Right atrium auricular region (tissue), 2 donors: ENCODE measurements at regions not wholly inside any gene's neighbourhood (a gene's known extent, or its start where the extent isn't known, plus 50 kb on each side); places are given as distances from the start of the nearest gene placed in this dataset.

Source experiments
- DNase-seq: peaks from one replicate; pipeline ENCODE4 v3.0.0-alpha.2; 2019; ENCODE audit warnings: low spot score
- H3K27ac ChIP-seq, 2 donors: fragments of 200-600 bp; sonication (generic); 1 replicate in 1 of 2; 2 replicates in 1 of 2; pipeline ENCODE4 v1.5.1; 2016 to 2019
- H3K27me3 ChIP-seq, 2 donors: fragments of 200-600 bp; sonication (generic); one replicate each; pipeline versions ENCODE4 v1.5.1 to v1.6.0; 2017 to 2019
- H3K36me3 ChIP-seq: fragments of 200-600 bp; sonication (generic); one replicate; pipeline ENCODE4 v1.5.1; 2016
- H3K4me1 ChIP-seq, 2 donors: fragments of 200-600 bp; sonication (generic); one replicate each; pipeline versions ENCODE4 v1.5.1 to v1.6.0; 2017 to 2019
- H3K4me3 ChIP-seq, 2 donors: fragments of 200-600 bp; sonication (generic); 1 replicate in 1 of 2; 2 replicates in 1 of 2; pipeline ENCODE4 v1.5.1; 2017 to 2019; ENCODE audit warnings: mild to moderate bottlenecking in 1 of 2, moderate library complexity in 1 of 2
- H3K9me3 ChIP-seq, 2 donors: fragments of 200-600 bp; sonication (generic); one replicate each; pipeline ENCODE4 v1.5.1; 2019
- CTCF ChIP-seq, 2 donors: fragments of 200-600 bp; sonication (generic); IDR thresholded peaks; one replicate each; pipeline ENCODE4 v1.5.1; 2019; ENCODE audit warnings: antibody characterized with exemption in 2 of 2

GRCh38 chr16:26665166-26665939 is 401.4 kb upstream of the C16orf82 start:
- no peak for TF ChIP-seq CTCF (IDR thresholded peaks at IDR 0.05)
- DNase-seq, result no peak
- Histone ChIP-seq H3K4me3 (no peak overlapping the region), H3K9me3 (no peaks in the 10 kb centered on the region), H3K27ac (no peak overlapping the region), H3K27me3 (no peaks in the 10 kb centered on the region), H3K36me3 (no peaks in the 10 kb centered on the region), H3K4me1 (no peaks in the 10 kb centered on the region)

GRCh38 chr16:26666486-26666885 is 400.2 kb upstream of the C16orf82 start:
- no peak for TF ChIP-seq CTCF (IDR thresholded peaks at IDR 0.05)
- Histone ChIP-seq H3K4me3 (no peak overlapping the region), H3K36me3 (no peaks in the 10 kb centered on the region), H3K9me3 (no peaks in the 10 kb centered on the region), H3K4me1 (no peaks in the 10 kb centered on the region), H3K27ac (no peak overlapping the region), H3K27me3 (no peaks in the 10 kb centered on the region)
- no peak for DNase-seq

GRCh38 chr16:26667307-26667706 is 399.4 kb upstream of the C16orf82 start:
- TF ChIP-seq CTCF (IDR thresholded peaks at IDR 0.05), result no peak
- no peaks in the 10 kb centered on the region for H3K27me3 ChIP-seq

GRCh38 chr16:26668026-26668425 is 398.7 kb upstream of the C16orf82 start:
- Histone ChIP-seq H3K27me3 (no peaks in the 10 kb centered on the region), H3K4me3 (no peak overlapping the region), H3K36me3 (no peaks in the 10 kb centered on the region), H3K4me1 (no peaks in the 10 kb centered on the region), H3K9me3 (no peaks in the 10 kb centered on the region), H3K27ac (no peak overlapping the region)
- no peak for DNase-seq
- no peak for TF ChIP-seq CTCF (IDR thresholded peaks at IDR 0.05)

More at GRCh38 chr16:26667307-26667706, 399.4 kb upstream of the C16orf82 start:
- no peak overlapping the region for H3K27ac ChIP-seq
- no peak for DNase-seq
- H3K4me3 ChIP-seq, result no peak overlapping the region
- H3K9me3 ChIP-seq, result no peaks in the 10 kb centered on the region
- no peaks in the 10 kb centered on the region for H3K36me3 ChIP-seq
- H3K4me1 ChIP-seq, result no peaks in the 10 kb centered on the region

DNA sequence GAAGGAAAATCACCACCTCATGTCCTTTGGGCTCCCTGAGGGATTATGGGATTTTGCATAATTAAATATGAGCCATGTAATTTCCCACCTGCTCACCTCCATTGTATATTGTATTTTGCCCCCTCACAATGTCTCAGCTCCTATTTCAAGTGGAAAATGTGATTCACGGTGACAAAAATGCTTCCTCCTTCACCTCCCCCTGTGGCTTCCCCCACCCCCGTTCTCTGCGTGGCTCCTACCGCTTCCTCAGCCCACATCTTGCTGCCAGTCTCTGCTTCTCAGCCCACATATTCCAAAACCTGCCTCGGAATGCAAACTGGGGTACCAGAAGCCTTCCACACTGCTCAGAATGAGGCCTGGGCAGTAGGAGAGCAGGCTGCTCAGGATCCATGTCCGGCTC is 394.5 kb upstream of the C16orf82 start:
- no peak overlapping the region for H3K4me3 ChIP-seq
- no peak for DNase-seq
- H3K4me1 ChIP-seq, result no peaks in the 10 kb centered on the region
- no peak overlapping the region for H3K27ac ChIP-seq
- H3K36me3 ChIP-seq, result no peaks in the 10 kb centered on the region
- no peaks in the 10 kb centered on the region for H3K9me3 ChIP-seq
- TF ChIP-seq CTCF (IDR thresholded peaks at IDR 0.05), result no peak
- H3K27me3 ChIP-seq, result no peaks in the 10 kb centered on the region

- Histone ChIP-seq H3K27me3 (no peaks in the 10 kb centered on the region), H3K36me3 (no peaks in the 10 kb centered on the region), H3K9me3 (no peaks in the 10 kb centered on the region), H3K27ac (no peak overlapping the region), H3K4me1 (no peaks in the 10 kb centered on the region), H3K4me3 (no peak overlapping the region)
- no peak for DNase-seq
- TF ChIP-seq CTCF (IDR thresholded peaks at IDR 0.05), result no peak
These were observed 393.7 kb upstream of the C16orf82 start for GRCh38 chr16:26673011-26673410.
